ENCODE measurements at regions not wholly inside any gene's neighbourhood (a gene's known extent, or its start where the extent isn't known, plus 50 kb on each side); places are given as distances from the start of the nearest gene placed in this dataset.

- TF ChIP-seq, protein P1, sequence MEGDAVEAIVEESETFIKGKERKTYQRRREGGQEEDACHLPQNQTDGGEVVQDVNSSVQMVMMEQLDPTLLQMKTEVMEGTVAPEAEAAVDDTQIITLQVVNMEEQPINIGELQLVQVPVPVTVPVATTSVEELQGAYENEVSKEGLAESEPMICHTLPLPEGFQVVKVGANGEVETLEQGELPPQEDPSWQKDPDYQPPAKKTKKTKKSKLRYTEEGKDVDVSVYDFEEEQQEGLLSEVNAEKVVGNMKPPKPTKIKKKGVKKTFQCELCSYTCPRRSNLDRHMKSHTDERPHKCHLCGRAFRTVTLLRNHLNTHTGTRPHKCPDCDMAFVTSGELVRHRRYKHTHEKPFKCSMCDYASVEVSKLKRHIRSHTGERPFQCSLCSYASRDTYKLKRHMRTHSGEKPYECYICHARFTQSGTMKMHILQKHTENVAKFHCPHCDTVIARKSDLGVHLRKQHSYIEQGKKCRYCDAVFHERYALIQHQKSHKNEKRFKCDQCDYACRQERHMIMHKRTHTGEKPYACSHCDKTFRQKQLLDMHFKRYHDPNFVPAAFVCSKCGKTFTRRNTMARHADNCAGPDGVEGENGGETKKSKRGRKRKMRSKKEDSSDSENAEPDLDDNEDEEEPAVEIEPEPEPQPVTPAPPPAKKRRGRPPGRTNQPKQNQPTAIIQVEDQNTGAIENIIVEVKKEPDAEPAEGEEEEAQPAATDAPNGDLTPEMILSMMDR (conservative IDR thresholded peaks at IDR 0.05 in 1 of 2, IDR thresholded peaks at IDR 0.05 in 1 of 2; ENCODE audit: low read depth in 1 of 2, low read length in 2 of 2) = peak; percentile 64 to 65
- TF ChIP-seq EZH2 (IDR thresholded peaks at IDR 0.05; ENCODE audit: low read length, missing control alignments) = no peak
These were observed 88.5 kb downstream of the DYNAP start for GRCh38 chr18:54679318-54680149.

All from fibroblast of lung (primary cell).